Posterior vena cava (tissue), 2 donors: ENCODE measurements at regions not wholly inside any gene's neighbourhood (a gene's known extent, or its start where the extent isn't known, plus 50 kb on each side); places are given as distances from the start of the nearest gene placed in this dataset.

Experiments
- DNase-seq: peaks from one replicate; pipeline ENCODE4 v3.0.0-alpha.2; 2020; ENCODE audit warnings: low spot score
- intact Hi-C, 2 donors: fragments of 100-400 bp; cut with DNase I; formaldehyde crosslinking; loops; one replicate each; pipeline versions ENCODE4 v1.14.1 to v1.14.2; 2022 to 2023
- donor health status: DM: yes; HTN: yes; CAD: no.
- donor health status: DM: yes; HTN: yes; CAD: no.

DNA sequence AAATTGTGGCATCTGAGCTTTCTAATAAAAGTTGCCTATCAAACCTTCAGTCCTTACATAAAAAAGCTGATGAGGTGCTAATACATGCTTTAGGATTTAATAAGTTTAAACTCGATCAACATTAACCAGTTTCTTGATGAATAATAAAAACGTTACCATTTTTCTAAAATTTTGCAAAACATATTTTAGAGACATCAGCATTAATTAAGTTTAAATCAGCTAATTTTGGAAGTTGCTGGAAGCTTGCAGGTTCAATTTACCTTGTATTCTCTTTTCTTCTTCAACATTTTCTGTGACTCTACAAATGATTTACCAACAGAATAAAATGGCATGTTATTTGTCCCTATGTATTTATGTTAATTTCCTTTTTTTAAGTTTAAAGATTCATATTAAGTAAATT, 365.3 kb upstream of the OPRM1 start:
- DNase-seq, result no peak
- intact Hi-C loops, result no loop called here

DNA sequence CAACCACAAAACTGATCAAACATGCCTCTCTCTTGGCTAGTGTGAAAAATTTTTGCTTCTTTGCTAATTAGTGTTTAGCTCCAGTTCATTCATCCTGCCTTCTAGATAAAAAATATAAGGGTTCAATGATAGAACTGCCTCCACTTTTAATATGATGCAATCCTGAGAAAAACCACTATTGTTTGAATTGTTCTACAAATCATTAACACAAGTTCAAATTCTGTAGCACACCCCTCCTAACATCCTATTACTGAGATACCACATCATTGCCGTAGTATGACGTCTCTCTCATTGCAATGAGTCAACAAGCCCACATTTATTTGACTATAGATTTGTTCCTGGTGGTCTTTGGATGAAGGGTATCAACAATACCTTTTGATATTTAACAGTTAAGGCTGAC, 365.8 kb upstream of the OPRM1 start:
- DNase-seq, result no peak
- intact Hi-C loops, result no loop called here

DNA sequence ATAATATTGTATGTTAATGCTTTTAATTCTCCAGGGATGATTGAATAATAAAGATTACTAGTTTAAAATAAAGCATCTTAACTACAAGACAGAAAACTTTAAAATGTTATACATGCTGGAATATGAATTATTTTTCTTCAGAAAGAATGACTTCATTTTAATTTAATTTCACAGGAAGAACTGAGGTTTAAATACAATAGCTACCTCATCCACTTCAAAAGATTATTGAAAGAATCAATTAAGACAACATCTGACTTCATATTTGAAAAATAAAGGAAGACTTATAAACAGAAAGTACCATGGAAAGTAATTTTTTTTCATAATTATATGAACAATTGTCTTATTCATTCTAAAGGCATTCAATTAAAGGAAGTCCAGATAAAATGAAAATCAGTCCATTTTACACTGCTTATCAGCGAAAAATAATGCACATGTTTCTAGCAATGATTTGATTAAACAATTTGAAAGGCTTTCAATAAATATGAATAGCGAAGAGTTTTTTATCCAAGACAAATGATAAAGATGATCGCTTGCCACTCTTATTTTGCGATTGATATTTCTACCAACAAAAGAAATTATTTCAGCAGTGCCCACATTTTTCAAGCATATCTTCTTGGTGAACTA, 368.5 kb upstream of the OPRM1 start:
- DNase-seq, result no peak
- intact Hi-C loops, result no loop called here

DNA sequence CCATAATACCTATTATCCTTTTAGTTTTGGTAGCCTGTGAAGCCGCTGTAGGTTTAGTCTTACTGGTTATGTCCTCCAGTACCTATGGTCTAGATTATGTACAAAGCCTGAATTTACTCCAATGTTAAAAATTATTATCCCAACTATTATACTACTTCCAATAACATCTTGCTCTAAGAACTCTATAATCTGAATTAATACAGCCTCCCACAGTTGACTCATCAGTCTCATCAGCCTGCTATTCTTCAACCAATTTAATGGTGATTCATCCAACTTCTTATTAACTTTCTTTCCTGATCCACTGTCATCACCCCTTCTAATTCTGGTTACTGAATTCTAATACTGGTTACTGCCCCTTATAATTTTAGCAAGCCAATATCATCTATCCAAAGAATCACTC, 370.3 kb upstream of the OPRM1 start:
- DNase-seq, result no peak
- intact Hi-C loops, result no loop called here

DNA sequence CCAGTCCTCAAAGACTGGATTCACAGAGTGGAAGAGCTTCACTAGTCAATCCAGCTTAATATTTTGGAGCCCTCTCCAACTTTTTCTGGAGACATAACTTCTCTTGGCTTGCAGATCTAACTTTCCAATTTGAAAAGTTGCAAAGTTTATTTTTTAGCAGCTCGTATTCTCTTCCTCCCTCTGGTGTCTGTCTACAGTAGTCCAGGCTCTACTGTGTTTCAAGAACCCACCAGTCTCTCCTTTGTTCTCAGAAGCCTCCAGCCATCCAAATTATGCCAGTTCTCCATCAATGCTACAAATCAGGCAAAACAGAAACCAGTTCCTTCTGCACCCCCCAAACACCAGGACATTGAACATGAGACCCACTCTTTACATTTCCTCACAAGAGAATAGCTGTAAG, 376.1 kb upstream of the OPRM1 start:
- no peak for DNase-seq
- intact Hi-C loops, result no loop called here

DNA sequence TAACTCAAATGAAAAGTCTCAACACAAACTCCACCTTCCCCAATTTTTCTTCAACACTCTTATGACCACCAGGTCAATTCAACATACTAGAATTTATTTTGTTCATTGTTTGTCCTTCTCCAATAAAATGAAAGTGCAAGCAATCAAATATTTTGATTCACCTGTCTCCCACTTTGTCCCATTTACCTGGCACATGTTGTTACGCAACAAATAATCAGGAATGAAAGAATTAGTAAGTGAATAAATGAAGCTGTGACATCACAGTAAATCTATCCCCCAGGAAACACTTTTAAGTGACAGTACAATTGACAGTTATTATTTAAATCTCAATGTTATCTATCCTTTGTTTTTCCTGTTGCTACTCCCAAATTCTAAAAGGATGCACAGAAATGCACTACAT, 393.7 kb upstream of the OPRM1 start:
- intact Hi-C loops, result no loop called here
- no peak for DNase-seq

DNA sequence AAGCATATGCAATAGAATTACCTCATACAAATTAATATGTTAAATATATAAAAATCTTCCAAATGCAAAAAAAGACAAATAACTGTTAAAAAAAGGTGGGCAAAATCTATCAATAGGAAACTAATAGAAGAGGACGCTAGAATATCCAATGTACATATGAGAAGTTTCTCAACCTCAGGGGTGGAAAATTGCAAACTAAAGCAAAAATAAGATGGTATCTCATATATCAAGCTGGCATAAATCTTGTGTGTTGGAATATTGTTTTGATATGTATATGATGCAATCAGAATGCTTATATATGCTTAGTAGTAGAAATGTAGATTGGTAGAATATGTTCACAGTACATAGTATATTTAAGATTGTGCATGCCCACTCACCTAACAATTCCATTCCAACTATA, 395.0 kb upstream of the OPRM1 start:
- no peak for DNase-seq
- intact Hi-C loops, result no loop called here

DNA sequence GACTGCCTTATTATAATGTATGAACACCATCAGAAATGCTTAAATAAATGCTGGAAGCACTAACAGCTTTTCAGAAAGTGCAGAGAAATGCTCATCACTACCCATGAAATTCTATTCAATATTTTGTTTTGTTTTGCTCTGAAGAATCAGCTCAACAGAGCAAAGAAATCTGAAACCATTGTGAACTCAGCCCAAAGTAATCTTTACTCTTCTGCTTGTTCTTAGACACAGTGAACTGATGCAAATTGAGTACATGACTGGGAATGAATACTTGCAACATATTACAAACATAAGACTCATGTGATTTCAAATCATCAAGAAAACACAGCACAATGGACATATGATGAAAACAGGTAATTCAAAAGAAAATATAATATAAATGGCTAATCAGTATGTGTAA, 404.6 kb upstream of the OPRM1 start:
- intact Hi-C loops, result no loop called here
- no peak for DNase-seq

DNA sequence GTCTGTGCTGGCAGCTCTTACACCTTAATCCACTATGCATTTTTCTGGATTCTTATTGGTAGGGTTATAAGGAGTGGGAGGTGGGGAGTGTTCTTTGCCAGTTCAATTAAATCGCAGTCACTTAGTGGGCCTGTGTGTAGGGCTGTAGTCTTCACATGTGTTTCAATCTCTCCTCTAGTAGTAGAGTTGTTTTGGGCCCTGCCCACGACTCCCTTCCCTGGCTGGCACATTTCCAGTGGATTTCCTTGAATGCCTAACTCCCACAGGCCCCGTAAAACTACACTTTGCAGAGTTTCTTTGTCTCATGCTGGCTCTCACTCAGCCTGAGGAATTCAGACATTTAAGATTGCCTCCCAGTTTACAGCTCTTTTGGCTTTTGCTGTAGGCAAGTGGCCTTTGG, 414.0 kb upstream of the OPRM1 start:
- intact Hi-C loops, result no loop called here
- no peak for DNase-seq

DNA sequence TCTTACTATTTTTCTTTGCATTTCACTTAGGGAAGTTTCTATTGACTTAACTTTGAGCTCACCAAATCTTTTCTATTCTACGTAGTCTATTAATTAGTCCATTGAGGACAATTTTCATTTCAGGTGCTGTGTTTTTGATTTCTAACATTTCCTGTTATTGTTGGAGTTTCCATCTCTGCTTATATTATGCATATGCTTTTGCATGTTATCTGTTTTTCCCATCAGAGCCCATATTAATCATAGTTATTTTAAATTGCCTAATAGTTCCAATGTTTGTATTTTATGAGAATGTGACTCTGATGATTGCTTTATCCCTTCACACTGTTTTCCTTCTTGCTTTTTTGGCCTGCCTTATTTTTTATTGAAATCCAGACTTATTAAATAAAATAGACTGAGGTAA, 414.5 kb upstream of the OPRM1 start:
- intact Hi-C loops, result no loop called here
- DNase-seq, result no peak

DNA sequence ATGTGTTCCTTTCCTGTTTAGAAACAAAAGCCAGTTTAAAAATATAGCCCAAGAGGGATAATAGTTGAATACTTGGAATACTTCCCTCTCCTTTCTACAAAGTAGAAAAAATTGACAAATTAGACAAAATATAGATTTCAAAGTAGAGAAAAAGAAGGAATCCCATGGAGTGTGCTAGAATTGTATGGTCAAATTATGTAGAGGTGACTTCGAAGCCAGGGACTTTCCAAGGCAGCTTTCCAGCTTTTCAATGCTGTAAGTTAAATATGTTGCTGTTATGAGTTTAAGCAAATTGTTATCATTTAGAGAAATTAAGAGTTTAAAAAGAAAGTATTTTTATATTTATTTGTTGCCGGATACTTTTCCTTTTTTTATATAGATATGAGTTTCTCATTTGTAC, 415.5 kb upstream of the OPRM1 start:
- DNase-seq, result no peak
- intact Hi-C loops, result no loop called here

DNA sequence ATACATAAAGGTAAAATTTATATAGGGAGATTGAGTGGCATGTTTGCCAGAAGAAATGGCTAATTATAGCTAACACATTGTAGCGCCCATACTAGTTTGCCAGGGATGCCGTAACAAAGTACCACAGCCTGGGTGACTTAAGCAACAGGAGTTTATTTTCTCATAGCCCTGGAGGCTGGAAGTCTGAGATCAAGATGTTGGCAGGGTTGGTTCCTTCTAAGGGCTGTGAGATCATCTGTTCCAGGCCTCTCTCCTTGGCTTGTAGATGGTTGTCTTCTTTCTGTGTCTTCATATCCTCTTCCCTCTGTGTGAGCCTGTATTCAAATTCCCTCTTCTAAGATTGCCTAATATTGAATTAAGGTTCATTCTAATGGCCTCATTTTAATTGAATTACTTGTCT, 417.5 kb upstream of the OPRM1 start:
- intact Hi-C loops, result no loop called here

DNA sequence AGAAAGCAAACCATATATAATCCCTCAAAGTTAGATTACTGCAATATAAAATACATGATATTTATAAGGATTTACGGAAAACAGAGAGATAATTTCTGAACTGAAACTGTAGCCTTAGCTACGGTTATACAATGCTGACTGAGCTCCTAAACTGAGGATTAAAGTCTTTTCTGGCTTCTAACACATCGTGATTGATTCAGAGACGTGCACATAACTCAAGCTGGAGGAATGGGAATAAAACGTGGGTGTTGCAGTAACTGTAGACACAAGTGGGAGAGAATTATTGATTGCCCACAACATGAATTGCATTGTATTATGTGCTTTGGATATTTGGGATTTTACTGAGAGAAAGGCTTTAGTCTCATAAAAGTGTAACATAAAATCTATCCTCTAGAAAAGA, 418.0 kb upstream of the OPRM1 start:
- intact Hi-C loops, result no loop called here
- no peak for DNase-seq

More for the DNA sequence above, 417.5 kb upstream of the OPRM1 start:
- DNase-seq, result no peak

DNA sequence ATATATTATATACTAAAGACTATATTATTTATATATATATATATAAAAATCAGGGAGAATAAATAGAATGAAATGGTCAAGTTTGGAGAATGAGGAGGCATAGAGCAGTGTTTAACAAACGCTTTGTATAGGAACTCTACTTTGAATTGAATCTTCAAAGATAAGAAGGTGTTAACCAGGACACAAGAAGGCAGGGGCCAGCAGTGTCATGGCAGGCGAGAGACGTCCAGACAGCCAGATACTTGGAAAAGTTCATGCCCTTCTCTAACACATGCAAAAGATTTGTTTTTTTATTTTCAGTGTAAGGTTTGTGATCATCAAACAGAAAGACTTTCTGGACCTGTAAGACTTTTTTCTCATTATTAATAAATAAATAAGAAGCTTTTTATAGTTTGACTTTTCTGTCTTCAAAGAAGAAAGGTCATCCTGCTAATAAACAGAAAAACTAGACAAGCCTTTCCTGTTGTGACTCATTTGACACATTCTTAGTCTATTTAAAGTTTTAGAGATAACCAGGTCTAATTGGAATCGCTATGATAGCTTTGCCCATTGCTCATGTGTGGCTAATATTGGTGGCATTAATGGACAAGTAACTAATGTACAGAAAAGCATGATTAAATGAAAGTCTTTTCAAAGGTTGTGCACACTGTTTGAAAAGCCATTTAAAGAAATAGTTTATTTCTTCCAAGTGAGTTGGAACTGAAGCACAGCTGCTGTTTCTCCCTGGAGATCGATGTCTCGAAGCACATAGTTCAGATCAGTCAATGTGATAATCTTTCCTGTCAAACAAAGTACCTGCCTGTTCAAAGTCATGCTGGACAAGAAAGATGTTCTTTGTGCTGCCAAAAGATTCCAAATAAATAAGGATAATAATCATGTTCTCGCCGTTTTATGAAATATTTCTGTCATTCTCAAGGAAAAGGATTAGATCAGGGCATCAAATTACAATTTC, 420.4 kb upstream of the OPRM1 start:
- no peak for DNase-seq
- intact Hi-C loops, result no loop called here

DNA sequence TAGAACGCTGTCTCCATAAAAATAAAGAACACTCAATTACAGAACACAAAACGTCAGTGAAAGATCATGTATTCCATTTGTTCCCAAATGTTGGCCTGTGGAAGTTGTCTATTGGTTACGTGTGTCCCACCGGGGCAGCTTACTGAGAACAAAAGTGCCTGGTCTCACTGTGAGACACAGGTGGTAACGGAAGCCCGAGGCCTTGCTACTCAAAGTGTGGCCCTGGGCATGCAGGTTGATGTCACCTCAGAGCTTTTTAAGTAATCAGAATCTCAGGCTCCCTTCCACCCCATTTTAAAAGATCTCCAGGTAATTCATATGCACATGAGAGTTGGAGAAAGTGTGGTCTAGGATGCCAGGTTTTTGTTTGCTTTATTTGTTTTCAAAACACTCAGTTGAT, 422.5 kb upstream of the OPRM1 start:
- intact Hi-C loops, result no loop called here

DNA sequence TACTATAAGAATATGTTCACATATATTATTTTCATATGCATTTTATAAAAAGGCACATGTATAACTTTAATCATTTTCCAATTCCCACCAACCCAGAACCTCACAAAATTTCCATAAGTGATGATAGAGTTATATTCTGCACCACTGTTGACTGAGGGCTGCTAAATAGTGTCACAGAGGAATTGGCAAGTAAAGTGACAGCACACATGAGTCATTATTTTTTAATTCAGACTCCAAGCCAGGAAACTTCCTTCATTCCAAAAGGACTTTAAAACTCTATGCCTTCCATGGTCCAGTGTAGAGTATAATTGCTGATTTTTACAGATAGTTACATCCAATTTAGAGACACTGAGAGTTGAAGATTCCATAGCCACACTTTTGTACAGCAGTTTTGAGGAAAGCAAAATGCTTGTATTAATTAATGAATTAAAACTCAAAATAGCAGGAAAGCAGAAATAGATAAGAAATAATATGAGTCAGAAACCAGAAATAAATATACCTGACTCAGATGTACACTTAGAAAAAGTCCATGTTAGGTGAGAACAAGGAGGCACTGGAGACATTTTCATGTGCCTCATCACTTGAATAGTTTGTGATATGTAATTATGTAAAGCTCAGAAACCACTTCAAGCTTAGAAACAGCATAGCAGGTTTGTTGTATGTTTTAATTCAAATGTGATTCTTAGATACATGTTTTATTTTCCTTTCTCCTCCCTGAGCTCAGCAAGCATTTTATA, 425.2 kb upstream of the OPRM1 start:
- no peak for DNase-seq
- intact Hi-C loops, result no loop called here

More for the DNA sequence above, 422.5 kb upstream of the OPRM1 start:
- DNase-seq, result no peak

DNA sequence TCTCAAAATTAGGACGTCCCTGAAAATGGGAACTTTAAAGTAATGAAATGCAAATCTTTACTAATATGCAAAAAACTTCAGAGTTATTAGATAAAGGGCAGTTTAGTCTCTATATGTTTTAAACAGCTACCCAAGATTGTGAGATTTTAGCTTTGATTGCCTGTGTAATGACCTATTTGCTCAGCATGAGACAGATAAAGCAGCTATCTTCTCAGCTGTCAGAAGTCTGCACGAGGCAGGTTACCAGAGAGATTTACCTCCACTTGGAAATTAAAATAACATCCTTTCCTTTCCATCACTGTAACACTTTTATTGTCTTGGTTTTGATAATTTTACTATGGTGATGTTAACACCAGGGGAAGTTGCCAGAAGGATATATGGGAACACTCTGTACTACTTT, 436.6 kb upstream of the OPRM1 start:
- intact Hi-C loops, result no loop called here
- DNase-seq, result no peak

DNA sequence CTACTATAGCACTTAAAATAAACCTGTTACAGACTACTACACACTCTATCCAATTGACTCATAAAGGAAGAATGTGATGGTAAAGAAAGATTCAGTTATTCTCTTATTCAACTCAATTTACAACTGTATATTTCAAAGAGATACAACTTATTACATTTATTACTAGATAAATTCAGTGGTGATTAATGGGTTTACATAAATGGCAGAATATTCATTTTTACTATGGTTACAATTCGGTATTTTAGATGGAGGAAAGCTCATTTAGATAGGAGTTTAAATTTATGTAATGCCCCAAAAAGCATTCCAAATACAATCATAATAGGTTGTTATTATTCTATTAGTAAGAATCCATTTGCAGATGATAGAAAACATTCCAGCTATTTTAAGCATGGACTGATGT, 439.1 kb upstream of the OPRM1 start:
- intact Hi-C loops, result no loop called here
- no peak for DNase-seq

DNA sequence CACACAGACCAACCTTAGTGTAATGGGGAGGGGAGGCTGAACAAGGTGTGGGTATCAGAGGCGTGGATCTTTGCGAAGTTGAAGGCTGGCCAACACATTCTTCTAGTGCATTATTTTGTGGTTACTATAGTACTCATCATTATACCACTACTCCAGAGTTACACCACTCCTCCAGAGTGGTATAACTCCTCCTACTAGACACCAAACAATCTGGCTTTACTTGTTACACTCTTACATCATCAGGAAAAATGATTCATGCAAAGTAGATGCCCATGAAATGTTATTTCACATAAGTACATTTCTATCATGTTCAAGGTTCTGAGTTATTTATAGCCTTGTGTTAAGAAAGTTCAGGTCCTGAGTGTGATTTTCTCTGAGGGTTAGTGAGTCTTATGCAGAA, 443.1 kb upstream of the OPRM1 start:
- no peak for DNase-seq
- intact Hi-C loops, result no loop called here

DNA sequence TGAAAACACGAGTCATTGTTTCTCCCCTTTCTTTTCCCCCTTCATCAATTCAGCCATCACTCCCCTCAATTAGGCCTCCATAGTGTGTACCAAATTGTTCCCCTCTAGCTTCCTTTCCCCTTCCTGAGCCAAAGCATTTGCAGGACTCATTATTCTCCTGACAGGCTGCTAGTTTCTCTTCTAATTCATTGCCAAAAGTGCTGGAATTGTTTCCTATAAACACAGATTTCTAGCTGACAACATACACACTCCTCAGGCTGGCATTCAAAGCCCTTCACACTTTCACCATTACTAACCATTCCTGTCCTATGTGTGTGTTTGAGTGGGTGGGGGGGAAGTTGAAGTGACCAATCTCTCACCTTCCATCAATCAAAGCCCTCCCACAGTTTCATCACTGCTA, 444.2 kb upstream of the OPRM1 start:
- intact Hi-C loops, result no loop called here
- no peak for DNase-seq
